PFSK-1 (cell line): ENCODE measurements at regions not wholly inside any gene's neighbourhood (a gene's known extent, or its start where the extent isn't known, plus 50 kb on each side); places are given as distances from the start of the nearest gene placed in this dataset.

Source experiments
- POLR2AphosphoS5 ChIP-seq: IDR thresholded peaks from 2 replicates; pipeline ENCODE4 v1.6.1; 2012; ENCODE audit warnings: low read depth, mild to moderate bottlenecking, control low read depth, low read length, moderate library complexity
- REST ChIP-seq, 2 experiments: IDR thresholded peaks; 2 replicates each; pipeline versions ENCODE4 v1.6.1 to v1.8.0; 2011 to 2012; ENCODE audit warnings: low read depth in 2 of 2, low read length in 2 of 2, control low read depth in 1 of 2, inconsistent platforms in 1 of 2, mild to moderate bottlenecking in 1 of 2, moderate library complexity in 1 of 2; ENCODE audit not compliant: insufficient read depth in 1 of 2
- SIN3A ChIP-seq: IDR thresholded peaks from 2 replicates; pipeline ENCODE4 v1.6.1; 2012; ENCODE audit warnings: mild to moderate bottlenecking, low read length, moderate library complexity, borderline replicate concordance; ENCODE audit not compliant: insufficient read depth

GRCh38 chr4:53907772-53908171 lies 156.6 kb downstream of the CHIC2 start:
- TF ChIP-seq SIN3A = no peak
- TF ChIP-seq REST (IDR thresholded peaks at IDR 0.05; ENCODE audit: insufficient read depth in 1 of 2, low read depth in 2 of 2, low read length in 2 of 2) = no peak
- TF ChIP-seq POLR2AphosphoS5 = no peak
